ENCODE measurements at regions not wholly inside any gene's neighbourhood (a gene's known extent, or its start where the extent isn't known, plus 50 kb on each side); places are given as distances from the start of the nearest gene placed in this dataset.

DNA sequence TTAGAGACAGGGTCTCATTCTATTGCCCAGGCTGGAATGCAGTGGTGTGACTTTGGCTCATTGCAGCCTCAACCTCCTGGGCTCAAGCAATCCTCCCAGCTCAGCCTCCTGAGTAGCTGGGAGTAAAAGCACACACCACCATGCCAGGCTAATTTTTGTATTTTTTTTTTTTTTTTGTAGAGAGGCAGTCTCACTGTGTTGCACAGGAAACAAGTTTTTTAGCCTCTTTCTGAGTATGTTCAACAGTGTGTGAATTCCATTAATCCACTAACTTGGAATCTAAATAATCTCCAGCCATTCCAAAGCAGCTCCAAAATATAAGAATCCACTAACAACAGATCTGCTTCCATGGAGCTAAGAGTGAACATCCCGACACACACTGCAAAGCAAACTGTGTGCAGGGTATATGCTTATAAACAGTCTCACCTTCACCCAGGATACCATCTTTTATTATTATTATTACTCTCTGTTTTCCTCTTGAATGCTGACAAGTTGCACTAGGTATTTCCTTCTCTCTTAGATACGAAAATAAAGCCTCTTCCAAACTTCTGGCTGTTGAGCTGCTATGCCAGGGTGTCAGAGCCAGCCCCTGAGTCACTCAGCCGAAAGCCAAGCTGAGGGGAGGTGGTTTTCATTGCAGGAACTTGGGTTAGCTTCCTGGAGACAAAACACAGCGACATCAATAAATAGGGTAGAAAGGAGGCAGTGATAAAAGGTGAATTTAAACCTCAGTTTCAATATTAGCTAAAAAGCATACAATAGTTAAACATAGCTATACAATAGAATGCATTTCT is 264.9 kb downstream of the HIVEP2 start:
- no peak for DNase-seq (ENCODE audit: low read depth, low spot score)

DNA sequence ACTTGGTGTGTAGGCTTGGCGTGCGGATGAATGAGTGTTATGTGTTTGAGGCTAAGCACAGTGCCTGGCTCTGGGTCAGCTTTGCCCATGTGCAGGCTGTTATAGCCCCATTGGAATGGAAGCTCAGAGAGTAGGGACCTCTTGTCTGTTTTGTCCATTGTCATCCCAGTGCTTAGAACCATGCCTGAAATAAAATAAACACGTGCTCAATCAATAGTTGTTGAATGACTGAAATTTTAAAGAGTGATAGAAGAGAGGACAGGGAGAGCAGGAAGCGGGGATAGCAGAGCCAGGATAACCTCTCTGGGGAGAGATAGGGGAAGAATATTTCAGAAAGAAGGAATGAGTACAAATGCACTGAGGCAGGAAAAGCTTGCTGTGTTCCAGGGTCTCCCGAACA is 263.9 kb downstream of the HIVEP2 start:
- DNase-seq (ENCODE audit: low read depth, low spot score) = no peak

DNA sequence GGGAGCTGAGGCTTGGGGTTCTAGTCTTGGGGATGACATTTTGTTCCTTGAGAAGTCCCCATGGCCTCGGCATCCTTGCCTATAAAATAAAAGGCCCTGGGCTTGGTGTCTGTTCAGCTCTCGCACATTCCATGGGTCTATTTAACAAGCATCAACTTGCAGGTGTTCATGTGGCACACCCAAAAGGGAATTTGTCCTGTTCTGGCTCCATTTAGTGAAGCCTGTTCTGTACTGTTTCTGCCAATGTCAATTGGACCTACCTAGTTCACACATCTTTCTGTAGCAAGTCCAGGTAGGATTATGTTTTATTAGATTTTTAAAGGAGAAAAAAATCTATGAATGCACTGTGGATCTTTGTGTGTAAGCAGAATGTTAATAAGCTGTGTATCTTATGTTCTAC is 262.0 kb downstream of the HIVEP2 start:
- DNase-seq (ENCODE audit: low read depth, low spot score) = no peak

DNA sequence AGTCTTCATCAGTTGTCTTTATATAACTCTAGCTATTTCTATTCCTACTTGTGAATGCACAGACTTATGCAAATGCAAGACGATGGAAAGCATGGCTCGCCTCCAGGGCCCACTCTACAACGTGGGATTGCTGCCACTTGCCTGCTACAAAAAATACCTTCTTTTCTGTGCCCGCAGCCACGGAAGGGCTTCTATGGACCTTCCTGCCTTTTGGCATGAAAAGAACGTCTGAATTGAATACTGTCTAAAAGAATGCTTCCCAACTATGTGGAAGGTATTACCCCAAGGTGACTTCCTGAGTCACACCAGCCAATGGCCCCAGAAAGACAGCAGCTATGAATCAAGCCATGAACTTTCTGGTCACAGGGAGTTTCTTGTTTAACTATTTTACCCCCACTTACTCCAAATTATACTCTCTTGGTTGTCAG is 261.2 kb downstream of the HIVEP2 start:
- DNase-seq (ENCODE audit: low read depth, low spot score) = no peak

DNA sequence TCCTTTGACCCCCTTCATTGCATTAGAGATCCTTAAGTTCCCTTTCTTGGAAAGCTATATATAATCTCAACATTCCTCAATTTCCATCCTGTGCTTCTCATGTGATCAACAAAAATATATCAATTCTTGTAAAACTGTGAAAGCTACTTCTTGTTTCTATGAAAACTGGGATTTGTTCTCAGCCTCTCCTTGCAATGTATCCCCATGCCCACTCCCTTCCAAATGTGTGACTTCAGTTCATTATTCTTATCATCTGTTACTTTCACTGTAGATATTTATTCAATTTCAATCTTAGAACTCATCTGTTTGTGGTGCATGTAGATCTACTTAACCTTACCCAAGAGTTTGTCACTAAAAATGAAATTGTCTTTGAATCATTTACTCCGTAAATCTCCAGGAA is 260.6 kb downstream of the HIVEP2 start:
- no peak for DNase-seq (ENCODE audit: low read depth, low spot score)

DNA sequence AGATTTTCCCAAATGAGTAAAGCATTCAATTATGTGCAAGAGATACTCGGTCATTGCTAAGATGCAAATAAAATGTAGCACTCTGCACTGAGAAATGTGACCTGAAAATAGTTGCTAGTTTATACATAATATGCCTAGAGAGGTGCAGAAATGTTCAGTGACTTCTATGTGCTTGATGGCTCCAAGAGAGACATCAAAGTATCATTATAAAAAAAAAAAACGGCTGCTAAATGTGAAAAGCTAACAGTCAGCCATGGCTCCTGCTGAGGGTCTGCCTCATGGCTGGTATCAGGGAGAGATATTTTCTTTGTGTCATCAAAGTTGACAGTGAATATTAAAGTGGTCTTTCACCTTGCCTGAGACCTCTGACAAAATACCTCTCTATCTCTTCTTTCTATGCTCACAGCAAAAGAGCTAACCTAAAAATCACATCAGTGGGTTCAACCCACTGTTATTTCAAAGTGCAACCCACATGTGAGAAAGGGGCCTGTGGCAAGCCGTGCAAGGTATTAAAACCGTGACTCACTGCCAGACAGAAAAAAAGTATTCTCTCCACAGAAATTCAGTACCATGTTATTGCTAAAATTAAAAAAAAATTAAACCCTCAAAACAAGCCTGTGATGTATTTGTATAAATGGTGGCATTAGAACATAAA is 259.0 kb downstream of the HIVEP2 start:
- no peak for DNase-seq (ENCODE audit: low read depth, low spot score)

DNA sequence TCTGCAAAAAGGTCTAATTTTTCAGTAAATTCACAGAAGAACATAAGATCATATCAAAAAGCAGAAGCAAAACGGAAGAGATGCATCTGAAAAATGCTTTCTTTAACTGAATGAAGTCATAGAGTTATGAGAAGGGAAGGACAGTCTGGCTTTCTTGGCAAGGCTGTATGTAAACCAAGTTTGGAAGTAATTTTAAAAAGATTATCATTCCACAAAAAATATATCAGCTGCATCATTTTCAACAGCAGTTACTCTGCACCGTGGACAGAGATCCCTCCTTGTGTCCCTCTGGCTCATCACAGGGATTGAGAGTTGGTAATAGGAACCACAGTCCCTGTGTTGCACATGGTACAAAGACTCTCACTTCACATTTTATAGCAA is 258.5 kb downstream of the HIVEP2 start:
- no peak for DNase-seq (ENCODE audit: low read depth, low spot score)

DNA sequence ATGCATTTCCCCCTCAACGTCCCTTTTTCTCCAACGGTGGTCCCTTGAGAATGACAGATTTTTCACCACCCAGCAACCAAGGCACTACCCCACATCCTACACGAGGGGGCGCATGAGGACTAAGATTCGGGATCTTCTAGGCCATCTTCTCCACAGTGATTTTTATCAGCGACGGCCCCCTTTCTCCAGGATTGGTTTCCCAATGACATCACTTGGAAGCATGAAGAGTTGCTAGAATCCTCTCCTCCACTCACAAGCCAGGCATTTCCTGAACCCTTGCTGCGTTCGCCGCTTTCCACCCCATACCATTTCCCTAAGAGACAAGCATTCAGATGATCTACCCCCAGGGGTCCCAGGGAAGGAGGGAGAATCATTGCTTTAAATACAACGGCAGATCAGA is 252.0 kb downstream of the HIVEP2 start:
- DNase-seq (ENCODE audit: low read depth, low spot score) = peak; percentile 78

DNA sequence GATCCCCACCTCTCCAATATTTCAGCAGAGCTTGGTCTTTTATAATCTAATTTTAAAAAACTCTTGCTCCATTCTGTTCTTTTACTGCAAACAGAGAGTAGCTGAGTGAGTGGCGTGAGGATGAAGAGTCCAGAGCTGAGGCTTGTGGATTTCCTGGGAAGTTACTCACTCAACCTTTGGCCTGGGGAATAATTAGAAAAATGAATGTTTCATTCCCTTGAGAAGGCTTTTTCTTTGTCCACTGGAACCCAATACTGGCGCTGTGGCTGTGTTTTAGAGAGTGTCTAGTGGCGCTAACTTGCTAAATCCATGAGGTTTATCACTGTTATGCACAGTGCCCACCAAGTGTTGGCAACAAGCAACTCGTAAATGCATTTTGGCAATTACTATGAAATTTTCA is 251.5 kb downstream of the HIVEP2 start:
- peak; percentile 39 for DNase-seq (ENCODE audit: low read depth, low spot score)

DNA sequence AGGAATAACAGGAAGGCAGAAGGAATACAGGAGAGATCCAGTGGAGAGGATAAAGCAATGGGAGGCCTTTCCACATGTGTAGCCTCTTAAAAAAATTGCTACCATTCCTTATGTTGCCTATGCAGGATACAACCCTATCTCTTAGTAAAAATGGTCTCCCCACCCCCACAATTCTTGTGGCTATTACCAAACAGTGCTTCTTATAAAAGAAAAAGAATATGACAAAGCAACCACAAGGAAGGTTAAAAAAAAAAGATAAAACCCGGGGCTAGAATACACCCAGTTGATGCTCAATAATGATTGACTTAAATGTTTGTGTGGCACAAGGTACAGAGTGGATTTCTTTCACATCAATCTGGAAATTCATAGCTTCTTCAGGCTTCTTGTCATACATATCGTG is 250.9 kb downstream of the HIVEP2 start:
- DNase-seq (ENCODE audit: low read depth, low spot score) = no peak

DNA sequence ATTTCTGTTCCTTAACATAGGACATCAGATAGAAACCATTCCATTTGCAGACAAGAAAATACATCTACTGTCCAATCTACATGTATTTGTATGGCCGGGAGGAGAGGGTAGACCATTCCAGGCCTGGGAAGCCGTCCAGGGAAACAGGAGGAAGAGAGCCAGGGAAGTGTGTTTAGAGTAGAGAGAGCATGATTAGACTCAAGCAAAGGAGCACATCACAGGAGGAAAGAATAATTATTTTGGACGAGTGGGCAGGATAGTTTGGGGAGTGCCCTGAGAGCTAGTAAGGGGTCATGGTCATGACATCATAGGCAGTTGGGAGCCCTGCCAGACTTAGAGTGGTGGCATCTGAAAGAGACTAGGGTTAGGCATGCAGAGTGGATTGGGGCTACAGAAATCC is 250.0 kb downstream of the HIVEP2 start:
- DNase-seq (ENCODE audit: low read depth, low spot score) = no peak

DNA sequence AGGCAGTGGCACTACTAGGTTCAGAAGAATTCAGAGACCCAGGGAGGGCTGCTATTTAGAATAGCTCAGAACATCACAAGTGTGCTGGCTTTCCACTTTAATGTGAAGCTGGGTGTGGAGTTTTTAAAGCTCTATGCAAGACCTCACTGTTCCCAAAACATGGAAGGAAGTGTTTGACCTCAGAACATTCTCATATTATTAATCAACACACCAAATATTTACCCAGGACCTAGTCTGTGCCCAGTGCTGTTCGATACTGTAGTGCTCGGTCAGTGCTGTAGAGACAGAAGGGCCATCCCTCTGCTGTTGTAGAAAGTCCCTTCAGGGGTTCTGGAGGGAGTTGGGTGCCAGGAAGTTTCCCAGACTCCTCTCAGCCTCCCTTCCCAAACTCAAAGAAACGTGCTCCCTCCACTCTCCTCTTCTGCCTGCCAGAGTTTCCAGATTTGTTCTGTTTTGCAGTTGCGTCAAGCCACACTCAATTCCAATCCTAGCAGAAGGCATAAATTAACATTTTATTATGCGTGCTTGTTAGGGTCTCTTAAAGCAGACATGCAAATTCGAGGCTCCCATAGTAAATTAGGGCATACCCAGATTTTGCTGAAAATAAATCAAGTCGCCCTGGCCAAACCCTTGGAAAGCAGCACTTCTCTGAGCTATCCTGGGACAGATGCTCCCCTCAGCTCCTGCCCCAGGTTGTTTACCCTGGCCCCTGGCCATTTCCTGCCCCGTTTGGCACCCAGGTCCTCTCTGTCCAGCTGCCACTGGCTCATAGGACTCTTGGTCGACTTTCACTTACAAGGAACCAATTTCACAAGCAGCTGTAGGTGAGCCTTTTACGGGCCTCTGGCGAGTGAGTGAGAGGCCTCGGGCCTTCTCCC is 248.6 kb downstream of the HIVEP2 start:
- no peak for DNase-seq (ENCODE audit: low read depth, low spot score)

DNA sequence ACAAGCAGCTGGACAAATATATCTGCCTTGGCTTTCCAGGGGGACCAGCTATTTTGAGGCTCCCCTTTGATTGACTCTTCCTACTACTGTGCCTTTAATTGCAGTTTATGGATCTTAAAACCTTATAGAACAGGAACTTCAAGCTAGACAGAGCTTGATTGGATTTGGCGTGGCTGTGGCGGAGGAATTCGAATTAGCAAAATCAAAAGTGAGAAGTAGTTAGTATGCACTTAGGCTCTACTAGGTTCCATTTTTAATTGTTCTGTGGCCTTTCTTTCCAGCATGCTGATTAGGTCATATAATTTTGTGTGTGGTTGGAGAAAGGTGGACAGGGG is 248.0 kb downstream of the HIVEP2 start:
- no peak for DNase-seq (ENCODE audit: low read depth, low spot score)

DNA sequence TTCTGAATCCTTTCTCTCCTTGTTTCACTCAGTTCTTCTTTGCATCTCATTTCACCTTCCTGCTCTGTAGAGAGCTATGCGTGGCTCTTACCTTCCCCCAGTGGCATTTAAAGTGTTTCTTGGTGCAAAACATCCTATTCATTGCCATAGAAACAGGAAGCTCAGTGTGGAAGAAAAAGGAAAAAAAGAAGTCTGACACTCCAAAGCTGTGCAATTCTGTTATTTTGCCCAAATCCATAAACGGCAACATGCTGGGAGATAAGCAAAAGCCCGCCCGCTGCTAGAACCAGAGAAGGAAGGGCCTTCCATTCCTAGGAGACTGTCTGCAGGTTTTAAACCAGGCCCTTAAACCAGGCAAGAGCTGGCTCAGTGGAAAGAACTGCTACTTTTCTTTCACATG is 247.1 kb downstream of the HIVEP2 start:
- peak; percentile 10 for DNase-seq (ENCODE audit: low read depth, low spot score)

DNA sequence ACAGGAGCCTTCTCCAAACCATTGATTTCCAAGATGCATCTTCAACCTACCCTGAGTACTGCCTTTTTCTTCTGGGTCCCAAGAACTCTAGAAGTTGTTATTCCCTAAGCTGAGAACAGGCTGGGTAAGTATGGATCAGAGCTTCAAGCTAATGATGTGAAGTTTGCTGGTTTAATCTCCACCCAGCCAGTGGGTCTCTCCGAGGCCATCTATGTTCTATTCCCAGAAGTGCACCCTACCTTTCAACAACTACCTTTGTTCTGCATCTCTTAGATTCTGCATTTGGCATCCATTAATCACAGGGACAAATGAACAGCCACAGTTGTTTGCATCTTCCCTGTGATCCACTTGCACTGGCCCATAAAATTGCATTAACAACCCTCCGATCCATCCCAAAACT is 246.2 kb downstream of the HIVEP2 start:
- DNase-seq (ENCODE audit: low read depth, low spot score) = no peak

DNA sequence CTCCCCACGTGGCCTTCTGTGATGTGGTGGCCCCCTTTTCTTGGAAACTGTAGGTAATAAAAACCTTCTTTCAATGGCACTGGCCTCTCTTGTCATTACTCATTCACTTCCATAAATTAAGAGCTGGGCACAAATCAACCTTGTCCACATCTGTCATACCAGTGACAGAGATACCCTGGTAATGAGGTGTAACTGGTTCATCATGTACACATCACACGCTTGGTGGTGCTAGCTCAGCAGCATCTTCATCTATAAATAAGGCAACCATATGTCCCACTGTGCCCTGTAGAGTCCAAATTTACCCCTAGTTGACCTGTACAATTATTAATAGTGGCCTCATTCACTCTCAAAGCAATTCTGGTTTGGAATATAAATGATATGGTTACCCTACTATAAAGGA is 245.6 kb downstream of the HIVEP2 start:
- DNase-seq (ENCODE audit: low read depth, low spot score) = no peak

DNA sequence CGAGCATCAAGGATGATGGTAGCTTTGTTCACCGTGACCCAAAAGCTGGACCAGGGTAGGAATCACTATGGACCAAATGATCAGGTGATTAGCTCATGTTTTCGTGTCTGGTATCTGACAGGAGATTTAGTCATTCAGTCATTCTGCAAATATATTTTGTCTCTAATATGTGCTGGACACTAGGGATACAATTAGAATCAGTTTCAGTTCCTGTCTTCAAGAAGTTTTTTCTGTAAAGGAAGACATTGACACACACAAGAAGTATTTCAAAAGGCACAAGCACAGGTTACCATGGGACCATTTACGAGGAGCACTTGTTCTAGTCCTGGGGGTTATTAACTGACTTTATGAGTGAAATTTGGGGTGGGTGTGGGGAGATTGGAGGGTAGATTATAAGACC is 244.9 kb downstream of the HIVEP2 start:
- no peak for DNase-seq (ENCODE audit: low read depth, low spot score)

DNA sequence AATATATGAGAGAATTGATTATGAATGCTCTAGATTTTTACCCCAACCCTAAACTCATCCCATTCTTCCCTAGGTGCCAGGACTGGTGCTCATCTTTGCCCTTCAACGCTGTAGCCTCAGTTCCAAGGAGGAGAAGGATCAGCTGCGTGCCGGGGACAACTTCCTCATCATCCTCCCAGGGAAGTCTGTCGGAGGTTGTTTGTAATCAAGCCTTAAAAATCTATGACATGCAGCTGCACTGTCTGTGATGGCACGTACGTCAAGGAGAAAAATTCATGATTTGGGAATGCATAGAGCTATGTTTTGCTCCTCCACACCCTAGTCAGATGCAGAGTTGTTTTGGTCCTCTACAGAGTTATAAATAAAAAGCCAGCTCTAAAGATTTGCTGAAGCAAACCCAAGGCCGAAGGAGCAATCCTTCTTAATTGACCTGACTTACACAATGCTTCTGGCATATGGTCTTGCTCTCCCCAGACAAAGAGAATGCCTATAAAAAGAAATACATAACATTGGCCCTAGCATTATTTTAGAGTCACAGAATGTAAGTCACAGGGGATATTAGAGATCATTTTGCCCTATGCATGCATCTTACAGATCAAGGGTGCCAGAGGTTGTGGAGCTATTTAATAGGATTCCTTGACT is 244.2 kb downstream of the HIVEP2 start:
- DNase-seq (ENCODE audit: low read depth, low spot score) = no peak
